ENCODE measurements at regions not wholly inside any gene's neighbourhood (a gene's known extent, or its start where the extent isn't known, plus 50 kb on each side); places are given as distances from the start of the nearest gene placed in this dataset.
"Not testable (repeated sequence)": the region's sequence is repeated elsewhere in the genome, so short reads cannot be mapped to it uniquely, and the experiment has no call there.

DNA sequence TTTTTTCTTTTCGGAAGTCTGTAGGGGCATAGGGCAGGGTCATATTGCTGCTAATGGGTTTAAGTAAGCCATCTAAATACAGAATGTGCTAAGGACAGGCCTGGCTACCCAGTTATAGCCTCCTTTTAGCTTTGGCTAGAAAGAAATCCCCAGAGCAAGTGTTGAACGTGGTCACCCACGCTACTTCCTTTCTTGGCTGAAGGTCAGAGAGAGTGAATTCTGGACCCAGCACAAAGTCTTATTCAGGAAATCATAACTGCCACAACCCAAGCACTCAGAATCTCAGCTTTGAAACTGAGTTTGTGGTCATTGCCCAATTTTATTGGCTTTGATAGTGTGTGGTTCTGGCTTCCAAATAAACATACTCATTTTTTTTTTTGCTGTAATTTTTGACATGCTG is 542.1 kb upstream of the ATP2B1 start:
- DNase-seq = no peak

GRCh38 chr12:90250042-90250441 is 541.4 kb upstream of the ATP2B1 start:
- no peak for DNase-seq

DNA sequence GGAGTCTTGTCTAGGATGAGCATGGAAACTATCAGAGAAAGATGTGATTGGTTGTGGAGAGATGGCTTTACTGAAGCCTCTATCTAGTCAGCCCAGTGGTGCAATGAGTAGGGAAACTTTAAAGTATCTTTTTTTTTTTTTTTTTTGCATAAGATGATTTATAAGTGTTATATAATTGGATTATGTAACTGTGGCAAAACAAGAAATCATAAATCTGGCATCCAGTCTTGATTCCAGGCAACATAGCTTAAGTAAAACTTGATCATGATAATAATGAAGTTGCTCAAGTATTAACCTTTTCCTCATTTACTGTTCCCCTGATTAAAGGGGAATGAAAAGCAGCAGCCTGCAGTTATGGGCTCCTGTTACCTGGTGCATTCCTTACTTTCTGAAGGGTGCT is 538.0 kb upstream of the ATP2B1 start:
- no peak for DNase-seq

DNA sequence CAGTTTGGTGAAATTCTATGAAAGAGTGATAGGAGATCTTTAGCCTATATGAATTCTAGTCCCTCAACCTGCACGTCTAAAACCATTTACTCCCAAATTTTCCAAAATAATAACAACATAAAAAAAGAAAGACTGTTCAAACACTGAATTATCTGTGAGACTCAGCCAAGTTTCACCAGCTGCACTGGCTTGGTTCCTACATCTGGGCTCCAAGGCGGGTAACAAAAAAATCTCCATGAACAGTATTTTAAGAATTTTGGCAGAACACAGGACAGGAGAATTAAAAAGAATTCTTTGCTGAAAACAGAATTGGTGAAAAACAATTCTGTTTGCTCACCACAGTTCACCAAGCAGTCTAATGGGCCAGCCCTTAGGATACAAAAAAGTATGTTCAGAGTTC is 536.8 kb upstream of the ATP2B1 start:
- no peak for DNase-seq

DNA sequence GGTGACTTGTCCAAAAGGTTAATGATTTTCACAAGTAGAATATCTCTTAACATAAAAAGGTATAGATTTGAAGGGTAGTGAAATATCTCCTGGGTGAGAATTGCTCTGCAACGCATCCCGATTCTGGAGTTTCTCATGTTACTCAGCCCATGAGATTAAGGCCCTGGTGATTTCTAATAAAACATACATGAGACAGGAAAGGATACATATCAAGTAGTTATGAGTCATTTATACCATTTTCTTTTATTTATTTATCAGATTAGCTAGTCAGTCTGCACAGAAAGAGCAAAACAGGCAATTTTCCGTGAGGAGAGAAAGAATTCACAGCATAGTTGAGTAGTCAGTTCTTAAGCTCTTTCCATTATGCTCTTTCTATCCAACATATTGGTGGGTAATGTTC is 535.6 kb upstream of the ATP2B1 start:
- no peak for DNase-seq

- DNase-seq = no peak
Measured at GRCh38 chr12:90243211-90243610, 534.6 kb upstream of the ATP2B1 start.

- DNase-seq = no peak
Measured at GRCh38 chr12:90239732-90240260, 531.2 kb upstream of the ATP2B1 start.

- no peak for DNase-seq
Measured at GRCh38 chr12:90238663-90239271, 530.1 kb upstream of the ATP2B1 start.

- no peak for DNase-seq
Measured at GRCh38 chr12:90237841-90238240, 529.2 kb upstream of the ATP2B1 start.

DNA sequence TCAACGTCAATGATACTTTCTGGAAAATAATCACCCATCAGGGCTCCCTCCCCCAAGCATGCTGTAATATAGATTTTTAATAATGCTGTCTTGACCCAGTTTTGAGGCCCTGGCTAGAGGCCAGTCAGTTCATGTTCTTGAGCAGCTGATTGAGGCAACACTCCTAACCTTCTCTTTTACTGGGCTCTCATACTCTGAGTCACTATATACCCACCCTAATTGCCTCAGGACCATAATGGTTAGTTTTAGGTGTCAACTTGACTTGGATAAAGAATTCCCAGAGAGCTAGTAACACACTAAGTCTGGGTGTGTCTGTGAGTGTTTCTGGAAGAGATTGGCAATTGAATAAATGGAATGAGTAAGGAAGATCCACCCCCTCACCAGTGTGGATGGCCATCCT is 527.0 kb upstream of the ATP2B1 start:
- peak; percentile 7 for DNase-seq

DNA sequence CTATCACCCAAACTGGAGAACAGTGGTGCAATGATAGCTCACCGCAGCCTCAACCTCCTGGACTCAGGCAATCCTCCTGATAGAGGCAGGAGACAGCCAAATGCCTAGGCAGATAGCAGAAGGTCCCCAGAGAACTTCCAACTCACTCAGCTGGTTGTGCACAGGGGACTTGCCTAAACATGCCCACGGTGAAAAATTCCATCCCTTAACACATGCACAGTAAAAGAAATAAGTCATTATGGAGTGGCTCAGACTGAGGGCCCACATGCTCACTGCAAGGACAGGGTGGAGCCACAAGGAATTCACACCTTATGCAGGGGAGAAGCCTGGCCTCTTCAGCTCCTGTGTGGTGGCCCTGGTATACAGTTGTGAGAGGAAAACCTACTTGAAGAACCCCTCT is 525.8 kb upstream of the ATP2B1 start:
- no peak for DNase-seq

DNA sequence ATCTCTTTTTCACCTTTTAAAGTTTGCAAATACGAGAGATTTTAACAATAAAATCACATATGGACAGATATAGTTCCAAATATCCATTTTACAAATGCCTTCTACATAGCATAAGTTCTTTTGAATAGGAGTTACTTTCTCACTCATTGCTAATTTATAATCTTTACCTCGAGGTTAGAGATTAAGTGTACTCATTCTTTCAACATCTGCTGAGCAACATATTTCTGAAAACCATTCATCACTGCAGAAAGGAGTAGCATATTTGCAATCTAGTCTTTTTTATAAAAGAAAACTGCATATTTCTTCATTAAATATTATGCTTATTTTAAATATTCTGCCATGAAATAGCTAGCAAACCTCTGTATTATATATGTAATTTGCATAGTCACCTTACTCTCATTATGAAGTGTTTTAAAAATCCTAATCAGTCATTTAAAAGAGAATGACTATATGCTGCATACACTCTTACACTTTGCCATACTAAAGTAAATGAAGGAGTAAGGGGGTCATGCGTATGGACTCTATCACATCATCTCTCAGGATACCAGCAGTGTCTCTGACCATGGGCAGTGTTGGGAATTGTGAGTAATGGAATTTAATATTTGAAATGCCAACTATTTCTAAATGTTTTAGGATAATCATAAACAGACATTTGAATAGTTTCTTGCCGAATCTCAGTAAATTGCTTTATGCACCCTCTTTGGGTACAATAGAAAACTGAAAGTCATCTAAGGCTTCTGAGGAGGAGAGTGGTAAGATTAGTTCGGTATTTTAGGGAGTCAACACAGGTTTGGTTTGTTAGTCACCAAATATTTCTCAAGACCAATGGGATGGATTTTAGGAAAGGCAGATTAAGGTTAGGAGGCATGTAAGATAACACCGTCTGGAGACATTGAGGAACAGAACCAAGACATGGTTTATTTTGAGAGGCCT is 524.8 kb upstream of the ATP2B1 start:
- no peak for DNase-seq

- DNase-seq = no peak
Measured at GRCh38 chr12:90229407-90230170, 521.0 kb upstream of the ATP2B1 start.

- no peak for DNase-seq
Measured at GRCh38 chr12:90226211-90226610, 517.6 kb upstream of the ATP2B1 start.

GRCh38 chr12:90216815-90217214 is 508.2 kb upstream of the ATP2B1 start:
- peak; percentile 6 for DNase-seq

DNA sequence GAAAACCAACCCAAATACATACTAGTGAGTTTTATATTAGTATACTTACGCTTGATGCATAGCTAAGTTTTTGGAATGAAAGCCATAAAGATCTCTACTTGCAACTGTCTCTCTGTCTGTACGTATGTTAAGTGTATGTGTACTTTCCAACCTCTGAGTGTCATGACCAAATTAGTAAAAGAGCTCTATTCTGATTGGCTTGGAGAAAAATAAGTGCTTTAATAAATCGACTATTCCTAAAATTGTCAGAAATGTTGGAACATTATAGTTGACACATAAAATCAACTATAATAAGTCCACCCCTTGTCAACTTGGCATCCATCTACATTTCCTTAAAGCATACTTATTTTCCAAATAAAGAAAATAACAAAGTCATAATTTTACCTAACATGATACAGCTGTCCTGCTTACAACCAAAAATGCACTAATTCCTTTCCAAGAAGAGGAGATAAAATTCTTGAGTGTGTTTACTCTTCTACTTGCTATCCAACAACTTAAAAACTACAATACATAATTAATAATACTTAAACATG is 507.4 kb upstream of the ATP2B1 start:
- DNase-seq = no peak

DNA sequence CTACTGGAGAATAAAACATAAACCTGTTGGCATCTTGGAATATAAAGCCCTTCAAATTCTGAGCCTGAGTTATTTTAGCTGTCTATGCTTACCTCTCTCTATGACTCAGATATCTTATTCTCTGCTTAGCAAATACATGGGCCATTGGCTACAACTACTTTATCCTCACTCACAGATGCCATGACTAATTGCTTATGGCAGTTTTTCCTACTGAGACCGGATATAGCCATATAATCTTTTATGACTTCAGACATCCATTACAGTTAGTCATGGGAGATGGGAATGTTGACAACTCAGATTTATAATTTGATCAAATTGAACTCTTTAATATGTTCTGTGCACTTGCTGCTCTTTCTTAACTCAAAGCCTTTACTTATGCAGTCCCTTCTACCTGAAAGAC is 502.4 kb upstream of the ATP2B1 start:
- no peak for DNase-seq

GRCh38 chr12:90209029-90209428 is 500.4 kb upstream of the ATP2B1 start:
- DNase-seq = no peak

DNA sequence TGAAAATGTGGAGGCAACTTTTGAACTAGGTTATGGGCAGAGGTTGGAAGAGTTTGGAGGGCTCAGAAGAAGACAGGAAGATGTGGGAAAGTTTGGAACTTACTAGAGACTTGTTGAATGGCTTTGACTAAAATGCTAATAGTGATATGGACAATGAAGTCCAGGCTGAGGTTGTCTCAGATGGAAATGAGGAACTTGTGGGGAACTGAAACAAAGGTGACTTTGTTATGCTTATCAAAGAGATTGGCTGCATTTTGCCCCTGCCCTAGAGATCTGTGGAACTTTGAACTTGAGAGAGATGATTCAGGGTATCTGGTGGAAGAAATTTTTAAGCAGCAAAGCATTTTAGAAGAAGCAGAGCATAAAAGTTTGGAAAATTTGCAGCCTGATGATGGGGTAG is 499.7 kb upstream of the ATP2B1 start:
- DNase-seq = not testable (repeated sequence)

- no peak for DNase-seq
Measured at GRCh38 chr12:90207799-90208198, 499.2 kb upstream of the ATP2B1 start.

- no peak for DNase-seq
Measured at GRCh38 chr12:90205165-90205564, 496.5 kb upstream of the ATP2B1 start.

DNA sequence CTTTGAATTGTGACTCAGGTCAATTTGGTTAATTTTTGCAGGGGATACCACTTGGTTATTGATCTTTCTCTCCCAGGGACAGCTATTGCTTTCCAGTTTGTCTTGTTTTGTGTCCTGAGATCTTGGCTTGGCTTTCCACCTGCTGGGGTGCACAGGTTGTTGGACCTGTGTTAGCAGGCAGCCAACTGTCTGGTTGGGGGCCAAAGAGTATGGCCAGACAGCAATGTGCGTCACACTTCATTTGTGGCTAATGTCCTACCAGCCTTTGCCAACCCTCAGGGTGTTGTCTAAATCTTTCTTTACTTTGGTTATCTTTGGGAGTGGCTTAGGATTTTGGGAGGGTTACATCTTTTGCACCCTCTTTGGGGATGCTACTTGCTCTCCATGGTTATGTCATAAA is 494.9 kb upstream of the ATP2B1 start:
- DNase-seq = no peak

- DNase-seq = no peak
Measured at GRCh38 chr12:90199006-90199405, 490.4 kb upstream of the ATP2B1 start.
